Activated CD8-positive, alpha-beta memory T cell treated with anti-CD3 and anti-CD28 coated beads, Interleukin-2, amount 10 ng/mL, durations not matched to agents 7 days and 5 days (primary cell): ENCODE measurements at regions not wholly inside any gene's neighbourhood (a gene's known extent, or its start where the extent isn't known, plus 50 kb on each side); places are given as distances from the start of the nearest gene placed in this dataset.
"Not testable (repeated sequence)": the region's sequence is repeated elsewhere in the genome, so short reads cannot be mapped to it uniquely, and the experiment has no call there.

ENCODE experiments used
- ATAC-seq: fragments of 150-1000 bp; cut with Tn5 transposase; one replicate; pipeline ENCODE4 v1.10.0; 2021; ENCODE audit warnings: moderate library complexity
- CTCF ChIA-PET: fragments of 350-600 bp; sonication (Branson Sonifier 250); formaldehyde crosslinking; loops from one replicate; lab custom pipeline; 2021; ENCODE audit warnings: antibody characterized with exemption; lab: Charles Lee
- DNase-seq: peaks from one replicate; pipeline ENCODE4 v3.0.0-alpha.2; 2020
- H3K27ac Mint-ChIP-seq: one replicate; pipeline ENCODE4 v1.8.0; 2021; ENCODE audit warnings: mild to moderate bottlenecking, mixed read lengths
- H3K27me3 Mint-ChIP-seq: one replicate; pipeline ENCODE4 v1.8.0; 2021; ENCODE audit warnings: mixed read lengths
- H3K36me3 Mint-ChIP-seq: one replicate; pipeline ENCODE4 v1.8.0; 2021; ENCODE audit warnings: mild to moderate bottlenecking, mixed read lengths
- H3K4me1 Mint-ChIP-seq: one replicate; pipeline ENCODE4 v1.8.0; 2021; ENCODE audit warnings: mixed read lengths
- H3K4me3 Mint-ChIP-seq: one replicate; pipeline ENCODE4 v1.8.0; 2021; ENCODE audit warnings: mild to moderate bottlenecking, moderate library complexity, mixed read lengths
- H3K9me3 Mint-ChIP-seq: one replicate; pipeline ENCODE4 v1.8.0; 2022; ENCODE audit warnings: low read depth, mixed read lengths

DNA sequence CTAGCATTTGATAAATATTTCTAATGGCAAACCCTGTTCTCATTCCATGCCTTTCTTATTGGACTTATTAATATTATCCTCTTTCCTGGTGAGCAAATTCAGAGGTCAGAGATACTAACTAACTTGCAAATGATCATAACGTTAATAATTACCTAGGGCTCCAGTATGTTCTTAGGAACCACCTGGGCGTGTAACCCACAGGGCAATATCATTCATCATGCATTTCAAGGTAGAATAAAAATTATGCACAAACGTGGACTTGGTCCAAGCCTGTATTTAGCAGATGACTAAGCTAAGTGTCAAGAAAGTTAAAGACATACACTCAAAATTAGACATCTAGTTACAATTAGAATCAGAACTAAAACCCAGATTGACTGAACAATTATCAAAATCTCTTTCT lies 850.1 kb downstream of the TRIML1 start:
- CTCF ChIA-PET, result no interaction called here
- H3K27me3 Mint-ChIP-seq, result no peaks in the 10 kb centered on the region
- DNase-seq (no peak), ATAC-seq (no peak)
- H3K4me1 Mint-ChIP-seq, result no peaks in the 10 kb centered on the region
- H3K36me3 Mint-ChIP-seq, result no peaks in the 10 kb centered on the region
- H3K9me3 Mint-ChIP-seq, result peaks cover 3% of the 10 kb centered on the region
- H3K27ac Mint-ChIP-seq, result no peak overlapping the region
- no peak overlapping the region for H3K4me3 Mint-ChIP-seq

DNA sequence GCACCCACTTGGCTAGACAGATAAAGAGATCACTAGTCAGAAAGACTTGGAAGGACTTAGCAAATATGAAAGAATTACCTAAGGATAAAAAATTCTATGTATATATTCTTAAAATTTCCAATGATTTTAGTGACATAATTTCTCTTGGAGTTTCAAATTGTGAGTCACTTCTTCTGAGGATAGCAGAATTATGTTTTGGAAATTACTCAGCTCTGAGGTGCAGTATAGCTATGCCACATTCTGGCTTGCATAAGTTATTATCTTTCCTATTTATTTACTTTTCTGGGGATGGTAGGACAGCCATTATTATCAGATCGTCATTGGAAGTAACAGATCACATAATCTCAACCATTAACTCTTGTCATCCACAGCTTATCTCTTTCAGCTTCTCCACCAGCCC lies 853.5 kb downstream of the TRIML1 start:
- no peak overlapping the region for H3K27ac Mint-ChIP-seq
- H3K27me3 Mint-ChIP-seq, result no peaks in the 10 kb centered on the region
- H3K4me1 Mint-ChIP-seq, result no peaks in the 10 kb centered on the region
- CTCF ChIA-PET, result no interaction called here
- H3K9me3 Mint-ChIP-seq, result peaks cover 3% of the 10 kb centered on the region
- ATAC-seq, result no peak
- no peak for DNase-seq
- no peak overlapping the region for H3K4me3 Mint-ChIP-seq
- no peaks in the 10 kb centered on the region for H3K36me3 Mint-ChIP-seq

DNA sequence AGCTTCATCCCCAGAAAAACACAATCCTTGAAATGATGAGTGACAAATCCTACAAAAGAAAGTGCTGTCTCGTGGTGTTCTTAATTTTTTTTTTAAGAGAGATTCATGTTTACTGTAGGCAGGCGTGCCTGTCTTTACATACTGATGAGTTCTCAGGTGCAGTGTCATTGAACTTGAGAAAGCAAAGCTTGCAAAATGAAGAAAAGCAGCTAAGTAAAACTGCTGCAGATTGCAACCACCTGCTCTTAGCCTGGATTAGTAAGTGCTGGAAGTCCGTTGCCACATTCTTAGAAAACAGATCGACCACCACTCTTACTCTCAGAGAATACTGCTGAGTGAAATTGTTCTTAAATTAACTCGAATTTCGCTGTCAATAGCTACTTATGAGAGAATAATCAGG lies 854.6 kb downstream of the TRIML1 start:
- ATAC-seq (no peak), DNase-seq (no peak)
- H3K9me3 Mint-ChIP-seq, result peaks cover 6% of the 10 kb centered on the region
- H3K4me1 Mint-ChIP-seq, result no peaks in the 10 kb centered on the region
- H3K4me3 Mint-ChIP-seq, result no peak overlapping the region
- H3K27ac Mint-ChIP-seq, result no peak overlapping the region
- CTCF ChIA-PET, result no interaction called here
- H3K27me3 Mint-ChIP-seq, result no peaks in the 10 kb centered on the region
- H3K36me3 Mint-ChIP-seq, result no peaks in the 10 kb centered on the region

DNA sequence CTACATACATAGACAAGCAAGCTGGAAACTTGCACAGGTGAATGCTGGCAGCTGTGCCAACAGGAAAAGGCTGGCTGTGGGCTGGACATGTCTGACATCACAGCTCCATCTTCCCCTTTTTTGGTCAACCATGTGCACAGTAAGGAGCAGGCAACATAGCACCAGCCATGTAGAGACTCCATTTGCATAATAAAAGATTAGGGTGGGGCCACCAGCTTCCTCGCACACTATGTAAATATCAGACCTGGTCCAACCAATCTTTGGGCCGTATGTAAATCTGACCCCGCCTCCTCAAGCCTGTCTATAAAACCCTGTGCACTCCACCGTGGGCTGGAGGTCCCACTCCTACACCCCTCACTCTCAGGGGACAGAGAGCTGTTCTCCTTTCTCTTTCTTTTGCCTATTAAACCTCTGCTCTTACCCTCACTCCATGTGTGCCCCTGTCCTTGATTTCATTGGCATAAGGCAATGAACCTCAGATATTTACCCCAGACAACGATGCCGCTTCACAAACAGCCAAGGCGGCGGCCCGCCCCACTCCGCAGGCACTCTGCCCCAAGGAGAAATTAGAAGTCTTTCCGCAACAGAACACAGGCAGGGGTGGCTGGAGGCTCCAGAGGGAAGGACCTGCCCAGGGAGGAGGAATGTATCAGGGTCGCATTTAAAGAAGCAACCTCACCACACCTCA lies 862.2 kb downstream of the TRIML1 start:
- H3K27me3 Mint-ChIP-seq, result no peaks in the 10 kb centered on the region
- no peaks in the 10 kb centered on the region for H3K4me1 Mint-ChIP-seq
- H3K36me3 Mint-ChIP-seq, result no peaks in the 10 kb centered on the region
- H3K27ac Mint-ChIP-seq, result no peak overlapping the region
- no peak for ATAC-seq
- DNase-seq, result no peak
- CTCF ChIA-PET, result no interaction called here
- no peak overlapping the region for H3K4me3 Mint-ChIP-seq
- H3K9me3 Mint-ChIP-seq, result peaks cover 14% of the 10 kb centered on the region

DNA sequence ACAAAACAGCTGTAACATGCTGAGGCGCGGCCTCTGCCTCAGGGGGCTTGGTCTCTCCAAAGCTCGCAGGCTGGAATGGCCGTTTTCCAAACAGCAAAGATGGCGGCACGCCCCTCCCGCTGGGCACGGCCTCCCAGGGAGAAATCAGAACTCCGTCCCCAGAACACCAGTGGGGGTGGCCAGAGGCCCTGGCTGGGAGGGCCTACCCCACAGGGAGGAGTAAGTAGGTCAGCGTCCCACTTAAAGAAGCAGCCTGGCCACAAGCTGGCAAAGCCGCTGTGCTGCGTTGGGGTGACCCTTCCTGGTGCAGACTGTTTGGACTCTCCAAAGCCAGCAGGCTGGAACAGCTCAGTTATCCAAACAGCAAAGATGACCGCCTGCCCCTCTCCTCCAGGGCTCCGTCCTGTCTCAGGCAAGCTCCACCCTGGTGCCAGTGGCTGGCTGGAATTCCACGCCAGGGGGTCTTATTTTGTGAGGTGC lies 862.8 kb downstream of the TRIML1 start:
- Mint-ChIP-seq H3K36me3 (no peaks in the 10 kb centered on the region), H3K27ac (no peak overlapping the region), H3K9me3 (peaks cover 13% of the 10 kb centered on the region), H3K4me3 (no peak overlapping the region), H3K27me3 (no peaks in the 10 kb centered on the region), H3K4me1 (no peaks in the 10 kb centered on the region)
- no peak for DNase-seq
- no peak for ATAC-seq
- CTCF ChIA-PET, result no interaction called here

DNA sequence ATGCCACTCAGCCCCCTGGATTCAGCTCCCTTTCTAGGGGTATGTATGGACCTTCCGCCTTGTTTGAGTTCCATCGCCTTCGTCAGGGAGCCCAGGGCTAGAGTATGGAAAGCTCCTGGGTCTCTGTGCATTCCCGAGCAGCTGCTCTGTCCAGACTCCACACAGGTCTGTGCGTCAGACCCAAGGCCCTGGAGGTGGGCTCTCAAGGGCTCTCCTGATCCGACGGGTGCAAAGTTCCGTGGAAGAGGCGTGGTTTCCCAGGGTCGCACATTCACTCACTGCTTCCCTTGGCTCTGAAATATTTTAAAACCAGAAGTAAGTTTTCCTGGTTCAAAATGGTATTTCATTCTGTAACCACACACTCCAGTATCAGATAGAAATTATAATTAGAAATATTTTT lies 863.2 kb downstream of the TRIML1 start:
- H3K36me3 Mint-ChIP-seq, result no peaks in the 10 kb centered on the region
- H3K4me1 Mint-ChIP-seq, result no peaks in the 10 kb centered on the region
- H3K4me3 Mint-ChIP-seq, result no peak overlapping the region
- CTCF ChIA-PET, result no interaction called here
- H3K9me3 Mint-ChIP-seq, result peaks cover 13% of the 10 kb centered on the region
- ATAC-seq (no peak), DNase-seq (no peak)
- no peak overlapping the region for H3K27ac Mint-ChIP-seq
- no peaks in the 10 kb centered on the region for H3K27me3 Mint-ChIP-seq

DNA sequence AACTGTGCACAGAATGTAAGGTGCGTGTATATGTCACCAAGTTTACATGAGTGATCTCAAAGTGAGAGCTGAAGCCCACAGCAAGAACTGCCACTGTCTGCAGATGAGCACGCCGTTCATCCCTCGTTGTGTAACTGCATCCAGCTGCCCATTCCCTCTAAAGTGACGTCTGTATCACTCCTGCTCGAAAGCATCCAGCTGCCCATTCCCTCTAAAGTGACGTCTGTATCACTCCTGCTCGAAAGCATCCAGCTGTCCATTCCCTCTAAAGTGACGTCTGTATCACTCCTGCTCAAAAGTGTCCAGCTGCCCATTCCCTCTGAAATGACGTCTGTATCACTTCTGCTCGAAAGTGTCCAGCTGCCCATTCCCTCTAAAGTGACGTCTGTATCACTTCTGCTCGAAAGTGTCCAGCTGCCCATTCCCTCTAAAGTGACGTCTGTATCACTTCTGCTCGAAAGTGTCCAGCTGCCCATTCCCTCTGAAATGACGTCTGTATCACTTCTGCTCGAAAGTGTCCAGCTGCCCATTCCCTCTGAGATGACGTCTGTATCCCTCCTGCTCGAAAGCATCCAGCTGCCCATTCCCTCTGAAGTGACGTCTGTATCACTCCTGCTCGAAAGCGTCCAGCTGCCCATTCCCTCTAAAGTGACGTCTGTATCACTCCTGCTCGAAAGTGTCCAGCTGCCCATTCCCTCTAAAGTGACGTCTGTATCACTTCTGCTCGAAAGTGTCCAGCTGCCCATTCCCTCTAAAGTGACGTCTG lies 871.4 kb downstream of the TRIML1 start:
- H3K9me3 Mint-ChIP-seq, CTCF ChIA-PET, H3K36me3 Mint-ChIP-seq, ATAC-seq, H3K27ac Mint-ChIP-seq, H3K4me3 Mint-ChIP-seq, H3K4me1 Mint-ChIP-seq, H3K27me3 Mint-ChIP-seq, DNase-seq: not testable (repeated sequence)

DNA sequence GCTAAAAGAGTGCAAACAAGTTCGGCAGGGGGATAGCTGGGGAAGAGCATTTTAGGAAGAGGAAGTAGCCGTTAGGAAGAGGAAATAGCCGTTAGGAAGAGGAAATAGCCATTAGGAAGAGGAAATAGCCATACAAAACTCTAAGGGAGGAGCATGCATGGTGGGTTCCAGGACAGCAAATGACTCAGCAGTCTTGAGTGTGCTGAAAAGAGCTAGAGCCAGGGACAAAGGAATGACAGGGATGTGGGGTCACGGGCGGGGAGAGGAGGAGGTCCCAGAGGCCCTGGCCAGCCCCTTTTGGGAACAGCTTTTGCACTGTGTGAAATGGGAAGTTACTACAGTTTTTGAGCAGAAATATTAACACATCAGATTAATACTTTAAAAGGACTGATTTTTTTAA lies 882.6 kb downstream of the TRIML1 start:
- ATAC-seq (no peak), DNase-seq (no peak)
- H3K27me3 Mint-ChIP-seq, result no peaks in the 10 kb centered on the region
- H3K27ac Mint-ChIP-seq, result no peak overlapping the region
- no peaks in the 10 kb centered on the region for H3K36me3 Mint-ChIP-seq
- no peak overlapping the region for H3K4me3 Mint-ChIP-seq
- no peaks in the 10 kb centered on the region for H3K4me1 Mint-ChIP-seq
- CTCF ChIA-PET, result no interaction called here
- H3K9me3 Mint-ChIP-seq, result peaks cover 4% of the 10 kb centered on the region

DNA sequence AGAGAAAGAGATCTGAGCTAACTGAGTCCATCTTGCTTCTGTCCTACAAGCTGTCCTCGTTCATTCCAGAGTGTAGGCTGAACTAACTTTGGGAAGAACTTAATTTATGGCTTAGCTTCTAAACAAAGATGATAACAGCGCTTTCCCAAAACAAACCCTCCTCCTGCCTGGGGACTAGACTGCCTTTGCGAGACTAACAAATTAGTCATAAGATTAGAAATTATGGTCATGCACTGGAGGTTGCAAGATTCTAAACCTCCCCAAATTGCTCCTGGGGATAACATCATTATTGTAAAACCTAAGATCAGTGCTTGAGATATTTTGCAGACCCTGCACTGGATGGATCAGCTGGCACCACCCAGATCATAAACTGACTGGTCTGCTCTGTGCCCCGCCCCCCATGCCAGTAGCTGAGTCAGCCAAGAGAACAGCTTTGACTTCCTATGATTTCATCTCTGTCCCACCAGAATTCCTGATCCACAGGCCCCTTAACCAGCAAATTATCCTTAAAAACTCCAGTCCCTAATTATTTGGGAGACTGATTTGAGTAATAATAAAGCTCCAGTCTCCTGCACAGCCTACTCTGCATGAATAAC lies 883.3 kb downstream of the TRIML1 start:
- H3K27ac Mint-ChIP-seq, result no peak overlapping the region
- DNase-seq, result no peak
- CTCF ChIA-PET, result no interaction called here
- H3K4me1 Mint-ChIP-seq, result no peaks in the 10 kb centered on the region
- no peaks in the 10 kb centered on the region for H3K27me3 Mint-ChIP-seq
- H3K36me3 Mint-ChIP-seq, result no peaks in the 10 kb centered on the region
- no peak for ATAC-seq
- H3K4me3 Mint-ChIP-seq, result no peak overlapping the region
- H3K9me3 Mint-ChIP-seq, result peaks cover 4% of the 10 kb centered on the region

DNA sequence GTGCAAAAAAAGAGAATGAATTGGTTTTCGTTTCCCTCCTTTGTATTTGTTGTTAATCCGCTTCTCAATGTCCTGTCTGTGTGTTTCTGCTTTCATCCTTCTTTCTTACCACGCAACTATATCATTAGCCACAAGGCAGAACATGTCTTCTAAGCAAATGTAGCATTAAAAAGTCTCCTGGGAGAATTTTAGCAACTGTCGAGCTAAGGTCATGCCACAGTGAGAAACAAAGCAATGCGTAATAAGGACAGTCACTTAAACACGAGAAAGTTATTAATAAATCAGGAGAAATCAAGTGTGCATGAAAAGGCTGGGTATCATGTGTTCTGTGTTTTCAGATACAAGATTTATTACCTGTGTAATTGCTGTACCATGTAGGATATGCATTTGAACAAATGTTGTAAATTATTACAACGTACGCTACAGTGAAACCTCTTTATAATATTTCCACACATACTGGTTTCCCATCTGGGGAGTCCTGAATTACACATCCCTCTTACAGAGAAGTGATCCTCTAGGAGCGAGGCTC lies 890.8 kb downstream of the TRIML1 start:
- peaks cover 10% of the 10 kb centered on the region for H3K9me3 Mint-ChIP-seq
- ATAC-seq (no peak), DNase-seq (no peak)
- CTCF ChIA-PET, result no interaction called here
- H3K4me1 Mint-ChIP-seq, result no peaks in the 10 kb centered on the region
- no peak overlapping the region for H3K4me3 Mint-ChIP-seq
- H3K27ac Mint-ChIP-seq, result no peak overlapping the region
- no peaks in the 10 kb centered on the region for H3K27me3 Mint-ChIP-seq
- no peaks in the 10 kb centered on the region for H3K36me3 Mint-ChIP-seq

DNA sequence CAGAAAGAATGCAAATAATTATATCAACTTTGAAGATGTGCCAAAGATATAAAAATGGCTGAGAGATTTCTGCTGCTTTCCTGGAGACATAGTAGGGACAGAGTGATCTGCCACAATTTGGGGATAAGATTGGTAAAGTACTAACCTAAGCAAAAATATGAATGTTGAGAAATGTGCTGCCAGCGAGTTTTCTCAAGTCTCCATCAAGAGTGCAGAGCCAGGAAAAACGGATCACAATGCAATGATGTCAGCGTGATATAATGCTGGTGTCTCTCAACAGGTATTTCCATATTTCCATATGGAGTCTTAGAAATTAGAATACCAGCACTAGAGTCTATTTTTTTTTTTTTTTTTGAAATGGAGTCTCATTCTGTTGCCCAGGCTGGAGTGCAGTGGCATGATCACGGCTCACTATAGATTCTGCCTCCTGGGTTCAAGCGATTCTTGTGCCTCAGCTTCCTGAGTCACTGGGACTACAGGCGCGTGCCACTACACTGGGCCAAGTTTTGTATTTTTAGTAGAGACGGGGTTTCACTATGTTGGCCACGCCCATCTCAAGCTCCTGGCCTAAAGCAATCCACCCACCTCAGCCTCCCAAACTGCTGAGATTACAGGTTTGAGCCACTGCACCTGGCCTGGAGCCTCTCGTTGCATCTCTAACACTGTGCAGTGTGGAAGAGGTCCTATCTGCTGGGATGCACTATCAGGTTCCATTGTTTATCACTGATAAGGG lies 893.5 kb downstream of the TRIML1 start:
- ATAC-seq (no peak), DNase-seq (no peak)
- no peak overlapping the region for H3K4me3 Mint-ChIP-seq
- peaks cover 17% of the 10 kb centered on the region for H3K9me3 Mint-ChIP-seq
- no peaks in the 10 kb centered on the region for H3K36me3 Mint-ChIP-seq
- H3K27ac Mint-ChIP-seq, result no peak overlapping the region
- H3K27me3 Mint-ChIP-seq, result no peaks in the 10 kb centered on the region
- no peaks in the 10 kb centered on the region for H3K4me1 Mint-ChIP-seq
- CTCF ChIA-PET, result no interaction called here

DNA sequence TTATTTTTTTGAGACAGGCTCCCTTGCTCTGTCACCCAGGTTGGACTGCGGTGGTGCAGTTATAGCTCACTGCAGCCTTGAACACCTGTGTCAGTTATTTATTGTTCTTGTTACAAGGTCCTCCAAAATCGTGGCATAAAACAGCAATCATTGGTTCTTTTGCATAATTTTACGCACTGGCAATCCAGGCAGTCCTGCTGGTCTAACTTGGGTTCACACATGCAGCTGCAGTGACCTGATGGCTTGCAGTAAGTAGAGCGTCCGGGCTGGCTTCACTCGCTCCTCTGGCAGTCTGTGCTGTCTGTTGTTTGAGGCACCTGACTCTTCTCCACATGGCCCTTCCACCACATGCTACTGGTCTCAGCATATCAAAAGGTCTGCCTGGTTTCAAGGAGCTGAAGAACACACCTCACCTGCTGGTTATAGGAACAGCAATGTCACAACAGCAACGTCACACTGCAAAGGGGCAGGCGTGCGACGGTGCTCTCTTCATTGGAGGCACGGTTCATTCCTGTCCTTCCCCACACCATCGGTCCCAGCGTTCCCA lies 894.6 kb downstream of the TRIML1 start:
- H3K9me3 Mint-ChIP-seq, result peaks cover 17% of the 10 kb centered on the region
- CTCF ChIA-PET, result no interaction called here
- H3K4me1 Mint-ChIP-seq, result no peaks in the 10 kb centered on the region
- no peaks in the 10 kb centered on the region for H3K27me3 Mint-ChIP-seq
- H3K36me3 Mint-ChIP-seq, result no peaks in the 10 kb centered on the region
- no peak overlapping the region for H3K4me3 Mint-ChIP-seq
- no peak for DNase-seq
- no peak overlapping the region for H3K27ac Mint-ChIP-seq
- ATAC-seq, result no peak

DNA sequence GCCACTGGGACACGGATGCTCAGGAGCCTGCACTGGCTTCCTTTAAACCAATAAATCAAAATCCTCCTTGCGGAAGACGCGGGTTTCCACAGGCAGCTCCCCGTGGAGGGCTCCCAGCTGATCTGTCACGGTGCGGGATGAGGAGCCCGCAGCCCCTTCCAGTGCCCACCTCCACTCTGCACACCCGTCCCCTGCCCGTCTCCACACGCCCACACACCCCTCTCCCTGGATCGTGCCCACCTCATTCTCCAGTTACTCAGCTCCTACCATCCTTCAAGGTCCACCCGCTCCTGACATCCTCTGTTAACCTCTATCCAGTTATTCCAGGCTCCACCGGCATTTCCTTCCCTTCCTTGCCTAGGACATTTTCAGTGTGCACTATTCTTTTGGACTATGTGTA lies 895.9 kb downstream of the TRIML1 start:
- DNase-seq (no peak), ATAC-seq (no peak)
- H3K27me3 Mint-ChIP-seq, result no peaks in the 10 kb centered on the region
- H3K36me3 Mint-ChIP-seq, result no peaks in the 10 kb centered on the region
- H3K9me3 Mint-ChIP-seq, result peaks cover 17% of the 10 kb centered on the region
- CTCF ChIA-PET, result no interaction called here
- no peak overlapping the region for H3K27ac Mint-ChIP-seq
- no peak overlapping the region for H3K4me3 Mint-ChIP-seq
- H3K4me1 Mint-ChIP-seq, result no peaks in the 10 kb centered on the region
